PC-3 (cell line): ENCODE measurements at regions not wholly inside any gene's neighbourhood (a gene's known extent, or its start where the extent isn't known, plus 50 kb on each side); places are given as distances from the start of the nearest gene placed in this dataset.
A peak's percentile ranks its signal among the peaks of the same experiment; 100 is the strongest.

ENCODE experiments used
- ATAC-seq: fragments of 200-7000 bp; cut with Tn5 transposase; 2 replicates; pipeline ENCODE4 v1.9.1; 2020; ENCODE audit warnings: mild to moderate bottlenecking, moderate library complexity
- BruUV-seq: library from RNA; stranded (reverse); fragments of 400-500 nt; replicated peaks from 2 replicates; lab custom pipeline; 2021; lab: Mats Ljungman, UMichigan
- CTCF ChIA-PET: fragments of 300-600 bp; sonication (Branson Sonifier 250); formaldehyde crosslinking; loops from one replicate; lab custom pipeline; 2022; ENCODE audit warnings: antibody characterized with exemption; lab: Charles Lee
- POLR2A ChIA-PET: fragments of 300-600 bp; sonication (Branson Sonifier 250); formaldehyde crosslinking; loops from one replicate; lab custom pipeline; 2022; ENCODE audit warnings: antibody characterized with exemption; ENCODE audit not compliant: unreplicated experiment; lab: Charles Lee
- DNase-seq: peaks from one replicate; pipeline ENCODE4 v3.0.0-alpha.2; 2015
- H2AFZ ChIP-seq: fragments of 300-600 bp; sonication (generic); 2 replicates; pipeline ENCODE4 v1.6.0; 2016; ENCODE audit warnings: antibody characterized with exemption, low read length
- H3F3A ChIP-seq: fragments of 300-600 bp; sonication (generic); one replicate; pipeline ENCODE4 v1.6.0; 2017; ENCODE audit warnings: antibody characterized with exemption, low read length, control low read depth, mild to moderate bottlenecking; ENCODE audit not compliant: unreplicated experiment
- H3K27ac ChIP-seq: fragments of 300-600 bp; sonication (generic); 2 replicates; pipeline ENCODE4 v1.5.1; 2016; ENCODE audit warnings: mild to moderate bottlenecking, low read length
- H3K27me3 ChIP-seq: fragments of 300-600 bp; sonication (generic); 2 replicates; pipeline ENCODE4 v1.6.1; 2016; ENCODE audit warnings: low read length, mixed read lengths
- H3K36me3 ChIP-seq: fragments of 300-600 bp; sonication (generic); 2 replicates; pipeline ENCODE4 v1.6.1; 2016; ENCODE audit warnings: low read depth, mixed run types, low read length, mixed read lengths
- H3K4me1 ChIP-seq: fragments of 300-600 bp; sonication (generic); 2 replicates; pipeline ENCODE4 v1.5.1; 2016; ENCODE audit warnings: low read length; ENCODE audit not compliant: insufficient read depth
- H3K4me2 ChIP-seq: fragments of 300-600 bp; sonication (generic); 2 replicates; pipeline ENCODE4 v1.6.0; 2016; ENCODE audit warnings: low read length
- H3K4me3 ChIP-seq: fragments of 300-600 bp; sonication (generic); 2 replicates; pipeline ENCODE4 v1.5.1; 2016; ENCODE audit warnings: mild to moderate bottlenecking, low read length, mixed read lengths
- H3K79me2 ChIP-seq: fragments of 300-600 bp; sonication (generic); 2 replicates; pipeline ENCODE4 v1.6.1; 2017; ENCODE audit warnings: low read length, mixed read lengths
- H3K9ac ChIP-seq: fragments of 300-600 bp; sonication (generic); 2 replicates; pipeline ENCODE4 v1.6.0; 2016; ENCODE audit warnings: mild to moderate bottlenecking, low read length
- H3K9me2 ChIP-seq: fragments of 300-600 bp; sonication (generic); replicated peaks from 2 replicates; pipeline ENCODE4 v1.6.1; 2016; ENCODE audit warnings: mixed run types, low read length, mixed read lengths
- H3K9me3 ChIP-seq: fragments of 300-600 bp; sonication (generic); 2 replicates; pipeline ENCODE4 v1.6.1; 2016; ENCODE audit warnings: low read length, mixed read lengths
- H4K20me1 ChIP-seq: fragments of 300-600 bp; sonication (generic); 2 replicates; pipeline ENCODE4 v1.6.1; 2016; ENCODE audit warnings: low read length, mixed read lengths
- CTCF ChIP-seq: fragments of 300-600 bp; sonication (generic); conservative IDR thresholded peaks from 2 replicates; pipeline ENCODE4 v1.5.1; 2017; ENCODE audit warnings: antibody characterized with exemption, low read depth, mild to moderate bottlenecking, low read length
- EZH2 ChIP-seq: fragments of 300-600 bp; sonication (generic); IDR thresholded peaks from one replicate; pipeline ENCODE4 v1.6.1; 2017; ENCODE audit warnings: antibody characterized with exemption, mild to moderate bottlenecking, low read length; ENCODE audit not compliant: unreplicated experiment
- EZH2phosphoT487 ChIP-seq: fragments of 300-600 bp; sonication (generic); IDR thresholded peaks from 2 replicates; pipeline ENCODE4 v1.6.1; 2018; ENCODE audit warnings: mild to moderate bottlenecking, antibody characterized with exemption, low read length, borderline replicate concordance
- intact Hi-C: fragments of 100-400 bp; cut with micrococcal nuclease; formaldehyde crosslinking; loops from 2 replicates; pipeline ENCODE4 v1.9.0; 2023

- Histone ChIP-seq H3K27ac (no peak overlapping the region), H3K9ac (no peak overlapping the region), H3K27me3 (no peaks in the 10 kb centered on the region), H3K4me3 (no peak overlapping the region), H3K79me2 (no peaks in the 10 kb centered on the region), H3K4me2 (no peak overlapping the region), H3K9me2 (no peaks in the 10 kb centered on the region), H3K36me3 (no peaks in the 10 kb centered on the region), H2AFZ (no peak overlapping the region), H3K4me1 (no peaks in the 10 kb centered on the region), H4K20me1 (no peaks in the 10 kb centered on the region), H3F3A (no peaks in the 10 kb centered on the region), H3K9me3 (no peaks in the 10 kb centered on the region)
- no TSS peak for BruUV-seq
- POLR2A ChIA-PET = no interaction called here
- no peak for ATAC-seq
- intact Hi-C loops = no loop called here
- no peak for DNase-seq
- CTCF ChIA-PET = interaction anchor here (0.6 kb wide), 1 partner anchor 489 kb away, joined by 4 read pairs; no protein-coding TSS in a partner anchor
- TF ChIP-seq CTCF (no peak), EZH2 (no peak), EZH2phosphoT487 (no peak)
Observed at GRCh38 chr6:112575309-112575834, 228.2 kb downstream of the RFPL4B start.

- BruUV-seq = no TSS peak
- POLR2A ChIA-PET = no interaction called here
Observed at GRCh38 chr6:112576423-112576822, 229.3 kb downstream of the RFPL4B start.

More at GRCh38 chr6:112576423-112576822, 229.3 kb downstream of the RFPL4B start:
- no peak overlapping the region for H2AFZ ChIP-seq
- no peak overlapping the region for H3K4me3 ChIP-seq
- H3K36me3 ChIP-seq = no peaks in the 10 kb centered on the region
- intact Hi-C loops = no loop called here
- peak; percentile 20 for DNase-seq
- no peaks in the 10 kb centered on the region for H4K20me1 ChIP-seq
- CTCF ChIA-PET = interaction anchor here (0.7 kb wide), 1 partner anchor 206 kb away, joined by 4 read pairs; no protein-coding TSS in a partner anchor
- no peak overlapping the region for H3K27ac ChIP-seq
- no peak for ATAC-seq
- no peak overlapping the region for H3K9ac ChIP-seq
- H3K79me2 ChIP-seq = no peaks in the 10 kb centered on the region
- no peaks in the 10 kb centered on the region for H3K4me1 ChIP-seq
- TF ChIP-seq EZH2 = no peak
- no peak for TF ChIP-seq CTCF
- no peak for TF ChIP-seq EZH2phosphoT487
- no peaks in the 10 kb centered on the region for H3K27me3 ChIP-seq
- no peaks in the 10 kb centered on the region for H3F3A ChIP-seq
- no peaks in the 10 kb centered on the region for H3K9me2 ChIP-seq
- no peaks in the 10 kb centered on the region for H3K9me3 ChIP-seq
- no peak overlapping the region for H3K4me2 ChIP-seq
